ENCODE measurements at regions not wholly inside any gene's neighbourhood (a gene's known extent, or its start where the extent isn't known, plus 50 kb on each side); places are given as distances from the start of the nearest gene placed in this dataset.

GRCh38 chr2:175462246-175462645 lies 280.7 kb upstream of the ATP5MC3 start:
- TF ChIP-seq CTCF (IDR thresholded peaks at IDR 0.05; ENCODE audit: insufficient read depth, low read length, poor library complexity, severe bottlenecking), result no peak

GRCh38 chr2:175461839-175462238 lies 280.3 kb upstream of the ATP5MC3 start:
- no peak overlapping the region for H3K4me3 ChIP-seq (replicated peaks; ENCODE audit: low read depth, low read length)
- TF ChIP-seq CTCF (IDR thresholded peaks at IDR 0.05; ENCODE audit: insufficient read depth, low read length, poor library complexity, severe bottlenecking), result no peak
- no peaks in the 10 kb centered on the region for H3K27me3 ChIP-seq (replicated peaks; ENCODE audit: control insufficient read depth, insufficient read depth, low read length)
- H3K36me3 ChIP-seq (ENCODE audit: control insufficient read depth, insufficient read depth, low read length), result no peaks in the 10 kb centered on the region
- DNase-seq (ENCODE audit: extremely low read depth, insufficient read length), result no peak

More at GRCh38 chr2:175462246-175462645, 280.7 kb upstream of the ATP5MC3 start:
- Histone ChIP-seq H3K4me3 (replicated peaks; ENCODE audit: low read depth, low read length) (no peak overlapping the region), H3K27me3 (replicated peaks; ENCODE audit: control insufficient read depth, insufficient read depth, low read length) (no peaks in the 10 kb centered on the region), H3K36me3 (ENCODE audit: control insufficient read depth, insufficient read depth, low read length) (no peaks in the 10 kb centered on the region)
- no peak for DNase-seq (ENCODE audit: extremely low read depth, insufficient read length)

GRCh38 chr2:175457895-175458448 lies 276.5 kb upstream of the ATP5MC3 start:
- DNase-seq (ENCODE audit: extremely low read depth, insufficient read length), result no peak
- Histone ChIP-seq H3K36me3 (ENCODE audit: control insufficient read depth, insufficient read depth, low read length) (no peaks in the 10 kb centered on the region), H3K27me3 (replicated peaks; ENCODE audit: control insufficient read depth, insufficient read depth, low read length) (no peaks in the 10 kb centered on the region), H3K4me3 (replicated peaks; ENCODE audit: low read depth, low read length) (no peak overlapping the region)
- no peak for TF ChIP-seq CTCF (IDR thresholded peaks at IDR 0.05; ENCODE audit: insufficient read depth, low read length, poor library complexity, severe bottlenecking)

GRCh38 chr2:175454953-175455389 lies 273.5 kb upstream of the ATP5MC3 start:
- TF ChIP-seq CTCF (IDR thresholded peaks at IDR 0.05; ENCODE audit: insufficient read depth, low read length, poor library complexity, severe bottlenecking), result no peak
- Histone ChIP-seq H3K27me3 (replicated peaks; ENCODE audit: control insufficient read depth, insufficient read depth, low read length) (no peaks in the 10 kb centered on the region), H3K36me3 (ENCODE audit: control insufficient read depth, insufficient read depth, low read length) (no peaks in the 10 kb centered on the region), H3K4me3 (replicated peaks; ENCODE audit: low read depth, low read length) (no peak overlapping the region)
- no peak for DNase-seq (ENCODE audit: extremely low read depth, insufficient read length)

- no peak for DNase-seq (ENCODE audit: extremely low read depth, insufficient read length)
- H3K27me3 ChIP-seq (replicated peaks; ENCODE audit: control insufficient read depth, insufficient read depth, low read length), result no peaks in the 10 kb centered on the region
- no peak for TF ChIP-seq CTCF (IDR thresholded peaks at IDR 0.05; ENCODE audit: insufficient read depth, low read length, poor library complexity, severe bottlenecking)
- H3K36me3 ChIP-seq (ENCODE audit: control insufficient read depth, insufficient read depth, low read length), result no peaks in the 10 kb centered on the region
- no peak overlapping the region for H3K4me3 ChIP-seq (replicated peaks; ENCODE audit: low read depth, low read length)
Observed at GRCh38 chr2:175450029-175450760, 268.7 kb upstream of the ATP5MC3 start.

Data from GM06990 (cell line).